ENCODE measurements at regions not wholly inside any gene's neighbourhood (a gene's known extent, or its start where the extent isn't known, plus 50 kb on each side); places are given as distances from the start of the nearest gene placed in this dataset.

GRCh38 chr4:104641418-104641817, 146.7 kb upstream of the CXXC4 start:
- TF ChIP-seq POLR2AphosphoS5 (IDR thresholded peaks at IDR 0.05; ENCODE audit: insufficient read depth, low read depth, low read length) (no peak), MAX (IDR thresholded peaks at IDR 0.05; ENCODE audit: insufficient read depth, insufficient read length) (no peak)

All from endothelial cell of umbilical vein (primary cell).